RCC 7860 (cell line): ENCODE measurements at regions not wholly inside any gene's neighbourhood (a gene's known extent, or its start where the extent isn't known, plus 50 kb on each side); places are given as distances from the start of the nearest gene placed in this dataset.
"Not testable (repeated sequence)": the region's sequence is repeated elsewhere in the genome, so short reads cannot be mapped to it uniquely, and the experiment has no call there.

Experiments
- DNase-seq: peaks from one replicate; pipeline ENCODE4 v3.0.0-alpha.2; 2015; ENCODE audit warnings: low spot score
- FAIRE-seq: peaks from 2 replicates; lab custom pipeline; 2012; peaks lifted over from hg19 to GRCh38; lab: Jason Lieb, UNC

DNA sequence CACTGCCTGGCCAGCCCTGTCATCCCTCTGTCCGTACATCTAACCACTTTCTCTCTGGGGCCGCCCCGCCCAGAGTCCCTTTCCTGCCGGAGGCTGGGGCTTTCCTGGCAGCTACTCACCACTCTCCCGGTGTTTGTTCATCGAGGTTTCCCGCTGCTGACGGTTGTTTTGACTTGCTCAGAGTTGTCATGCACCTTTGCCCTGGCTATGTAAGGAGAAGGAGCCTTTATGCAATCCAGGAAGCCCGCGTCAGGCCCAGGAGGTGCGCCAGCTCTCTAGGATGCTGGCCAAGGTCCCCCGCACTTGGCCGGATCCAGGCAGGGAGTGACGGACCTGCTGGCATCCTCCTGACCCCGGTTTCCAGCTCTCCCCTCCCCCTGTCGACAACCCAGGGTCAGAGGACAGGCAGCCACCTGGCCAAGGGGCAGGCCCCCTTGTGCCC is 51.0 kb upstream of the SIK1 start:
- not testable (repeated sequence) for DNase-seq
- peak; percentile 84 for FAIRE-seq
